GM23338 (cell line): ENCODE measurements at regions not wholly inside any gene's neighbourhood (a gene's known extent, or its start where the extent isn't known, plus 50 kb on each side); places are given as distances from the start of the nearest gene placed in this dataset.

Experiments
- ATAC-seq: fragments of 200-7000 bp; cut with Tn5 transposase; 3 replicates; pipeline ENCODE4 v1.9.1; 2020
- DNase-seq: peaks from one replicate; pipeline ENCODE4 v3.0.0-alpha.2; 2015; ENCODE audit warnings: low spot score
- H2AFZ ChIP-seq: fragments of 200-600 bp; sonication (generic); 2 replicates; pipeline ENCODE4 v1.8.0; 2016; ENCODE audit warnings: antibody characterized with exemption, mild to moderate bottlenecking, moderate library complexity
- H3F3A ChIP-seq: fragments of 200-600 bp; sonication (generic); replicated peaks from 2 replicates; pipeline ENCODE4 v1.8.0; 2017; ENCODE audit warnings: antibody characterized with exemption, mixed run types, low read depth
- H3K27ac ChIP-seq: fragments of 200-600 bp; sonication (generic); 2 replicates; pipeline ENCODE4 v1.6.1; 2016; ENCODE audit warnings: low read depth
- H3K27me3 ChIP-seq: fragments of 200-600 bp; sonication (generic); 2 replicates; pipeline ENCODE4 v1.8.0; 2016; ENCODE audit warnings: mild to moderate bottlenecking, mixed run types, moderate library complexity; ENCODE audit not compliant: insufficient read depth
- H3K36me3 ChIP-seq: fragments of 200-600 bp; sonication (generic); 2 replicates; pipeline ENCODE4 v1.8.0; 2016; ENCODE audit warnings: mild to moderate bottlenecking; ENCODE audit not compliant: insufficient read depth
- H3K4me1 ChIP-seq: fragments of 200-600 bp; sonication (generic); 2 replicates; pipeline ENCODE4 v1.8.0; 2016; ENCODE audit warnings: mild to moderate bottlenecking, moderate library complexity; ENCODE audit not compliant: insufficient read depth
- H3K4me2 ChIP-seq: fragments of 200-600 bp; sonication (generic); 2 replicates; pipeline ENCODE4 v1.7.1; 2017; ENCODE audit warnings: mixed run types
- H3K4me3 ChIP-seq: fragments of 200-600 bp; sonication (generic); 2 replicates; pipeline ENCODE4 v1.6.1; 2016; ENCODE audit warnings: mixed run types
- H3K79me2 ChIP-seq: fragments of 200-600 bp; sonication (generic); replicated peaks from 2 replicates; pipeline ENCODE4 v1.8.0; 2017; ENCODE audit warnings: mild to moderate bottlenecking; ENCODE audit not compliant: insufficient read depth
- H3K9me2 ChIP-seq: fragments of 200-600 bp; sonication (generic); 2 replicates; pipeline ENCODE4 v1.8.0; 2017; ENCODE audit not compliant: insufficient read depth
- H4K20me1 ChIP-seq: fragments of 200-600 bp; sonication (generic); replicated peaks from 2 replicates; pipeline ENCODE4 v1.8.0; 2017; ENCODE audit warnings: mild to moderate bottlenecking; ENCODE audit not compliant: insufficient read depth
- H3K27ac Mint-ChIP-seq: 2 replicates; pipeline ENCODE4 v1.8.0; 2020; ENCODE audit warnings: inconsistent platforms, mild to moderate bottlenecking, moderate library complexity, mixed read lengths
- H3K27me3 Mint-ChIP-seq: 3 replicates; pipeline ENCODE4 v1.8.0; 2022; ENCODE audit warnings: low read depth, mild to moderate bottlenecking, moderate library complexity, mixed read lengths, inconsistent platforms; ENCODE audit not compliant: insufficient read depth, poor library complexity
- H3K36me3 Mint-ChIP-seq: 3 replicates; pipeline ENCODE4 v1.8.0; 2021; ENCODE audit warnings: low read depth, mild to moderate bottlenecking, inconsistent platforms, moderate library complexity, mixed read lengths
- H3K4me1 Mint-ChIP-seq: 3 replicates; pipeline ENCODE4 v1.8.0; 2020; ENCODE audit warnings: mild to moderate bottlenecking, inconsistent platforms, mixed read lengths
- H3K4me3 Mint-ChIP-seq: 3 replicates; pipeline ENCODE4 v1.8.0; 2021; ENCODE audit warnings: moderate library complexity, mild to moderate bottlenecking, inconsistent platforms, mixed read lengths
- H3K9me3 Mint-ChIP-seq: 3 replicates; pipeline ENCODE4 v1.8.0; 2020; ENCODE audit warnings: moderate library complexity, mild to moderate bottlenecking, inconsistent platforms, mixed read lengths
- CREB1 ChIP-seq: fragments of 250-450 bp; sonication (Bioruptor Pico); IDR thresholded peaks from 2 replicates; pipeline ENCODE4 v1.5.0; 2020; ENCODE audit warnings: low read depth, mild to moderate bottlenecking, moderate library complexity
- ETS1 ChIP-seq: IDR thresholded peaks from 2 replicates; pipeline ENCODE4 v1.6.1; 2016; ENCODE audit warnings: antibody characterized with exemption
- EZH2 ChIP-seq: fragments of 200-600 bp; sonication (generic); IDR thresholded peaks from one replicate; pipeline ENCODE4 v1.8.0; 2017; ENCODE audit warnings: antibody characterized with exemption, mild to moderate bottlenecking, low read depth; ENCODE audit not compliant: unreplicated experiment
- JUNB ChIP-seq: IDR thresholded peaks from one replicate; pipeline ENCODE4 v1.6.1; 2016; ENCODE audit warnings: antibody characterized with exemption; ENCODE audit not compliant: unreplicated experiment
- NANOG ChIP-seq: IDR thresholded peaks from 2 replicates; pipeline ENCODE4 v1.6.1; 2016; ENCODE audit warnings: antibody characterized with exemption, borderline replicate concordance
- POLR2AphosphoS5 ChIP-seq: IDR thresholded peaks from 2 replicates; pipeline ENCODE4 v1.6.1; 2016; ENCODE audit warnings: antibody characterized with exemption, low read depth
- REST ChIP-seq: IDR thresholded peaks from one replicate; pipeline ENCODE4 v1.6.1; 2018; ENCODE audit warnings: antibody characterized with exemption; ENCODE audit not compliant: unreplicated experiment
- STAT1 ChIP-seq: IDR thresholded peaks from one replicate; pipeline ENCODE4 v1.6.1; 2016; ENCODE audit warnings: antibody characterized with exemption; ENCODE audit not compliant: unreplicated experiment
- ZNF114 ChIP-seq: fragments of 250-450 bp; sonication (Bioruptor Pico); IDR thresholded peaks from 2 replicates; pipeline ENCODE4 v1.5.0; 2020; ENCODE audit warnings: mild to moderate bottlenecking, moderate library complexity
- ZNF331 ChIP-seq: fragments of 250-450 bp; sonication (Bioruptor Pico); IDR thresholded peaks from 2 replicates; pipeline ENCODE4 v1.5.0; 2020; ENCODE audit warnings: low read depth, mild to moderate bottlenecking, moderate library complexity
- TF ChIP-seq, protein P1 (sequence below): fragments of 250-450 bp; sonication (Bioruptor Pico); IDR thresholded peaks from 2 replicates; pipeline ENCODE4 v1.5.0; 2020; ENCODE audit warnings: mild to moderate bottlenecking, moderate library complexity
- TF ChIP-seq, protein P2 (sequence below), 2 experiments: fragments of 200-600 bp in 1 of 2; sonication (generic) in 1 of 2; conservative IDR thresholded peaks; 2 replicates each; pipeline versions ENCODE4 v1.5.1 to v1.6.1; 2016 to 2017; ENCODE audit warnings: antibody characterized with exemption in 2 of 2, low read depth in 2 of 2, mild to moderate bottlenecking in 2 of 2, moderate library complexity in 1 of 2

DNA sequence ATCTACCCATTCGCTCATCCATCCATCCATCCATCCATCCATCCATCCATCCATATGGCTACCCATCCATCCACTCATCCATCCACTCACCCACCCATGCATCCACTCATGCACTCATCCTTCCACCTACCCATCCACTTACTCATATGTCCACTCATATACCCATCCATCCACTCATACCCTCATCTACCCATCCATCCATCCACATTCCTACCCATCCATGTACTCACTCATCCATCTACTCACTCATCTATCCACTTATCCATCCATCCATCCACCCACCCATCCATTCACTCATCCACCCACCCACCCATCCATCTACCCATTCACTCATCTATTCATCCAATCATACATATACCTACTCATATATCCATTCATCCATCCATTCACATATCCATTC lies 112.0 kb downstream of the RBFOX3 start:
- H3K4me1 ChIP-seq = no peaks in the 10 kb centered on the region
- ATAC-seq (no peak), DNase-seq (no peak)
- 0 out of 2 replicates have a peak, but pooled peaks cover 7% of the 10 kb centered on the region for H3K9me2 ChIP-seq
- no peaks in the 10 kb centered on the region for H3K27me3 ChIP-seq
- Mint-ChIP-seq H3K4me3 (no peak overlapping the region), H3K4me1 (peaks cover 8% of the 10 kb centered on the region; the same call in 2 of the 3 replicates), H3K36me3 (no peaks in the 10 kb centered on the region), H3K27me3 (peaks cover 13% of the 10 kb centered on the region), H3K27ac (no peak overlapping the region), H3K9me3 (no peaks in the 10 kb centered on the region; the same call in none of the 3 replicates)
- H3K36me3 ChIP-seq = no peaks in the 10 kb centered on the region
- H3K79me2 ChIP-seq = no peaks in the 10 kb centered on the region
- TF ChIP-seq, protein P1, sequence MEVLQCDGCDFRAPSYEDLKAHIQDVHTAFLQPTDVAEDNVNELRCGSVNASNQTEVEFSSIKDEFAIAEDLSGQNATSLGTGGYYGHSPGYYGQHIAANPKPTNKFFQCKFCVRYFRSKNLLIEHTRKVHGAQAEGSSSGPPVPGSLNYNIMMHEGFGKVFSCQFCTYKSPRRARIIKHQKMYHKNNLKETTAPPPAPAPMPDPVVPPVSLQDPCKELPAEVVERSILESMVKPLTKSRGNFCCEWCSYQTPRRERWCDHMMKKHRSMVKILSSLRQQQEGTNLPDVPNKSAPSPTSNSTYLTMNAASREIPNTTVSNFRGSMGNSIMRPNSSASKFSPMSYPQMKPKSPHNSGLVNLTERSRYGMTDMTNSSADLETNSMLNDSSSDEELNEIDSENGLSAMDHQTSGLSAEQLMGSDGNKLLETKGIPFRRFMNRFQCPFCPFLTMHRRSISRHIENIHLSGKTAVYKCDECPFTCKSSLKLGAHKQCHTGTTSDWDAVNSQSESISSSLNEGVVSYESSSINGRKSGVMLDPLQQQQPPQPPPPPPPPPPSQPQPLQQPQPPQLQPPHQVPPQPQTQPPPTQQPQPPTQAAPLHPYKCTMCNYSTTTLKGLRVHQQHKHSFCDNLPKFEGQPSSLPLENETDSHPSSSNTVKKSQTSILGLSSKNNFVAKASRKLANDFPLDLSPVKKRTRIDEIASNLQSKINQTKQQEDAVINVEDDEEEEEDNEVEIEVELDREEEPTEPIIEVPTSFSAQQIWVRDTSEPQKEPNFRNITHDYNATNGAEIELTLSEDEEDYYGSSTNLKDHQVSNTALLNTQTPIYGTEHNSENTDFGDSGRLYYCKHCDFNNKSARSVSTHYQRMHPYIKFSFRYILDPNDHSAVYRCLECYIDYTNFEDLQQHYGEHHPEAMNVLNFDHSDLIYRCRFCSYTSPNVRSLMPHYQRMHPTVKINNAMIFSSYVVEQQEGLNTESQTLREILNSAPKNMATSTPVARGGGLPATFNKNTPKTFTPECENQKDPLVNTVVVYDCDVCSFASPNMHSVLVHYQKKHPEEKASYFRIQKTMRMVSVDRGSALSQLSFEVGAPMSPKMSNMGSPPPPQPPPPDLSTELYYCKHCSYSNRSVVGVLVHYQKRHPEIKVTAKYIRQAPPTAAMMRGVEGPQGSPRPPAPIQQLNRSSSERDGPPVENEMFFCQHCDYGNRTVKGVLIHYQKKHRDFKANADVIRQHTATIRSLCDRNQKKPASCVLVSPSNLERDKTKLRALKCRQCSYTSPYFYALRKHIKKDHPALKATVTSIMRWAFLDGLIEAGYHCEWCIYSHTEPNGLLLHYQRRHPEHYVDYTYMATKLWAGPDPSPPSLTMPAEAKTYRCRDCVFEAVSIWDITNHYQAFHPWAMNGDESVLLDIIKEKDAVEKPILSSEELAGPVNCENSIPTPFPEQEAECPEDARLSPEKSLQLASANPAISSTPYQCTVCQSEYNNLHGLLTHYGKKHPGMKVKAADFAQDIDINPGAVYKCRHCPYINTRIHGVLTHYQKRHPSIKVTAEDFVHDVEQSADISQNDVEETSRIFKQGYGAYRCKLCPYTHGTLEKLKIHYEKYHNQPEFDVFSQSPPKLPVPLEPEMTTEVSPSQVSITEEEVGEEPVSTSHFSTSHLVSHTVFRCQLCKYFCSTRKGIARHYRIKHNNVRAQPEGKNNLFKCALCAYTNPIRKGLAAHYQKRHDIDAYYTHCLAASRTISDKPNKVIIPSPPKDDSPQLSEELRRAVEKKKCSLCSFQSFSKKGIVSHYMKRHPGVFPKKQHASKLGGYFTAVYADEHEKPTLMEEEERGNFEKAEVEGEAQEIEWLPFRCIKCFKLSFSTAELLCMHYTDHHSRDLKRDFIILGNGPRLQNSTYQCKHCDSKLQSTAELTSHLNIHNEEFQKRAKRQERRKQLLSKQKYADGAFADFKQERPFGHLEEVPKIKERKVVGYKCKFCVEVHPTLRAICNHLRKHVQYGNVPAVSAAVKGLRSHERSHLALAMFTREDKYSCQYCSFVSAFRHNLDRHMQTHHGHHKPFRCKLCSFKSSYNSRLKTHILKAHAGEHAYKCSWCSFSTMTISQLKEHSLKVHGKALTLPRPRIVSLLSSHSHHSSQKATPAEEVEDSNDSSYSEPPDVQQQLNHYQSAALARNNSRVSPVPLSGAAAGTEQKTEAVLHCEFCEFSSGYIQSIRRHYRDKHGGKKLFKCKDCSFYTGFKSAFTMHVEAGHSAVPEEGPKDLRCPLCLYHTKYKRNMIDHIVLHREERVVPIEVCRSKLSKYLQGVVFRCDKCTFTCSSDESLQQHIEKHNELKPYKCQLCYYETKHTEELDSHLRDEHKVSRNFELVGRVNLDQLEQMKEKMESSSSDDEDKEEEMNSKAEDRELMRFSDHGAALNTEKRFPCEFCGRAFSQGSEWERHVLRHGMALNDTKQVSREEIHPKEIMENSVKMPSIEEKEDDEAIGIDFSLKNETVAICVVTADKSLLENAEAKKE (CRISPR knock-in tag) = no peak
- no peak for TF ChIP-seq ZNF114 (CRISPR knock-in tag)
- no peak for TF ChIP-seq JUNB
- no peak for TF ChIP-seq REST
- TF ChIP-seq EZH2 = no peak
- no peak for TF ChIP-seq STAT1
- TF ChIP-seq ZNF331 (CRISPR knock-in tag) = no peak
- TF ChIP-seq, protein P2, sequence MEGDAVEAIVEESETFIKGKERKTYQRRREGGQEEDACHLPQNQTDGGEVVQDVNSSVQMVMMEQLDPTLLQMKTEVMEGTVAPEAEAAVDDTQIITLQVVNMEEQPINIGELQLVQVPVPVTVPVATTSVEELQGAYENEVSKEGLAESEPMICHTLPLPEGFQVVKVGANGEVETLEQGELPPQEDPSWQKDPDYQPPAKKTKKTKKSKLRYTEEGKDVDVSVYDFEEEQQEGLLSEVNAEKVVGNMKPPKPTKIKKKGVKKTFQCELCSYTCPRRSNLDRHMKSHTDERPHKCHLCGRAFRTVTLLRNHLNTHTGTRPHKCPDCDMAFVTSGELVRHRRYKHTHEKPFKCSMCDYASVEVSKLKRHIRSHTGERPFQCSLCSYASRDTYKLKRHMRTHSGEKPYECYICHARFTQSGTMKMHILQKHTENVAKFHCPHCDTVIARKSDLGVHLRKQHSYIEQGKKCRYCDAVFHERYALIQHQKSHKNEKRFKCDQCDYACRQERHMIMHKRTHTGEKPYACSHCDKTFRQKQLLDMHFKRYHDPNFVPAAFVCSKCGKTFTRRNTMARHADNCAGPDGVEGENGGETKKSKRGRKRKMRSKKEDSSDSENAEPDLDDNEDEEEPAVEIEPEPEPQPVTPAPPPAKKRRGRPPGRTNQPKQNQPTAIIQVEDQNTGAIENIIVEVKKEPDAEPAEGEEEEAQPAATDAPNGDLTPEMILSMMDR (conservative IDR thresholded peaks at IDR 0.05; ENCODE audit: low read depth in 2 of 2) = no peak
- no peak for TF ChIP-seq ETS1
- no peak for TF ChIP-seq CREB1 (CRISPR knock-in tag)
- TF ChIP-seq POLR2AphosphoS5 = no peak
- no peak for TF ChIP-seq NANOG
- H3K4me2 ChIP-seq = no peak overlapping the region
- no peak overlapping the region for H3K4me3 ChIP-seq
- no peaks in the 10 kb centered on the region for H3F3A ChIP-seq
- no peaks in the 10 kb centered on the region for H4K20me1 ChIP-seq
- H3K27ac ChIP-seq = no peak overlapping the region
- no peak overlapping the region for H2AFZ ChIP-seq
